ENCODE measurements at regions not wholly inside any gene's neighbourhood (a gene's known extent, or its start where the extent isn't known, plus 50 kb on each side); places are given as distances from the start of the nearest gene placed in this dataset.

DNA sequence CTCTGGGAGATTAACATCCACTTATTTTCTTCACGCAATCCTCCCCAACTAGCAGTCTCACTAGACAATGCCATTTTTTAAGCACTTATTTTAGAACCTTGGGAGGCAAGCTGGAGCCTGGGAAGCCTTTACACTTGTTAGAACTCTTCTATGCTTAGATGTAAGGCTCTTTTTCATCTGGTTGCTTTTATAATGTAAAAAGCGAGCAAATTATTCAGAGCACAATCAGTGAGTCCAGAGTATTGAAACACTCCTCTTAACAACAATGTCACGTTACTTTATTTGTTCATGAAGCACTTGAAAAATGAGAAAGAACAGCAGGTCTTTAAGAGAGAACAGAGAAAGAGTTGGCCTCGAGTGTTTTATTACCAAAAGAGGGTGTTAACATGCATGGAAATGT is 84.1 kb upstream of the SLC8A1 start:
- no peak for TF ChIP-seq GABPA (IDR thresholded peaks at IDR 0.05 in 1 of 2, conservative IDR thresholded peaks at IDR 0.05 in 1 of 2)
- TF ChIP-seq, protein P1, sequence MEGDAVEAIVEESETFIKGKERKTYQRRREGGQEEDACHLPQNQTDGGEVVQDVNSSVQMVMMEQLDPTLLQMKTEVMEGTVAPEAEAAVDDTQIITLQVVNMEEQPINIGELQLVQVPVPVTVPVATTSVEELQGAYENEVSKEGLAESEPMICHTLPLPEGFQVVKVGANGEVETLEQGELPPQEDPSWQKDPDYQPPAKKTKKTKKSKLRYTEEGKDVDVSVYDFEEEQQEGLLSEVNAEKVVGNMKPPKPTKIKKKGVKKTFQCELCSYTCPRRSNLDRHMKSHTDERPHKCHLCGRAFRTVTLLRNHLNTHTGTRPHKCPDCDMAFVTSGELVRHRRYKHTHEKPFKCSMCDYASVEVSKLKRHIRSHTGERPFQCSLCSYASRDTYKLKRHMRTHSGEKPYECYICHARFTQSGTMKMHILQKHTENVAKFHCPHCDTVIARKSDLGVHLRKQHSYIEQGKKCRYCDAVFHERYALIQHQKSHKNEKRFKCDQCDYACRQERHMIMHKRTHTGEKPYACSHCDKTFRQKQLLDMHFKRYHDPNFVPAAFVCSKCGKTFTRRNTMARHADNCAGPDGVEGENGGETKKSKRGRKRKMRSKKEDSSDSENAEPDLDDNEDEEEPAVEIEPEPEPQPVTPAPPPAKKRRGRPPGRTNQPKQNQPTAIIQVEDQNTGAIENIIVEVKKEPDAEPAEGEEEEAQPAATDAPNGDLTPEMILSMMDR (IDR thresholded peaks at IDR 0.05; ENCODE audit: low read depth, low read length, missing input control), result no peak
- TF ChIP-seq RAD21 (IDR thresholded peaks at IDR 0.05), result no peak
- no peak for TF ChIP-seq SP1 (IDR thresholded peaks at IDR 0.05)
- TF ChIP-seq, protein P2, sequence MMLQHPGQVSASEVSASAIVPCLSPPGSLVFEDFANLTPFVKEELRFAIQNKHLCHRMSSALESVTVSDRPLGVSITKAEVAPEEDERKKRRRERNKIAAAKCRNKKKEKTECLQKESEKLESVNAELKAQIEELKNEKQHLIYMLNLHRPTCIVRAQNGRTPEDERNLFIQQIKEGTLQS (IDR thresholded peaks at IDR 0.05), result no peak
- TF ChIP-seq, protein P3, sequence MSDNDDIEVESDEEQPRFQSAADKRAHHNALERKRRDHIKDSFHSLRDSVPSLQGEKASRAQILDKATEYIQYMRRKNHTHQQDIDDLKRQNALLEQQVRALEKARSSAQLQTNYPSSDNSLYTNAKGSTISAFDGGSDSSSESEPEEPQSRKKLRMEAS (IDR thresholded peaks at IDR 0.05), result no peak
- TF ChIP-seq JUND (IDR thresholded peaks at IDR 0.05), result no peak
